SKM-1 (cell line): ENCODE measurements at regions not wholly inside any gene's neighbourhood (a gene's known extent, or its start where the extent isn't known, plus 50 kb on each side); places are given as distances from the start of the nearest gene placed in this dataset.
"Not testable (repeated sequence)": the region's sequence is repeated elsewhere in the genome, so short reads cannot be mapped to it uniquely, and the experiment has no call there.

Source experiments
- DNase-seq: peaks from one replicate; lab custom pipeline; 2025; ENCODE audit not compliant: unreplicated experiment; lab: John Stamatoyannopoulos, UW

DNA sequence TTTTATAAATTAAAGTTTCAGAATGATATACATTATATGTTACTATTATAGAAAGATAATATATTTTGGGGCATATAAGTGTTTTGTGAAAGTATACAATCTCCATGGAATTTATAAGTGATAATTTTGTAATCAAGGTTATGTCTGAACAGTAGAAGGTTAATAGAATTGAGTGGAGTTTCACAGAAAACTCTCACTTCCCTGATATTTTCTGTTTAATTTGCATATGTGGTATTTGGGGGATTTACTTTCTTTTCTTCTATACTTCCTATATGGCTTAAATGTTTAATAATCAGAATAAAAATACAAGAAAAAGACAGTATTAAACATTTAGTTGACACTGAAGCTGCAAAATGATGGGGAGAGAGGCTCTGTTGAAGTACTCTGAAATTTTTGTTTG, 848.5 kb downstream of the DACH1 start:
- DNase-seq, result no peak

DNA sequence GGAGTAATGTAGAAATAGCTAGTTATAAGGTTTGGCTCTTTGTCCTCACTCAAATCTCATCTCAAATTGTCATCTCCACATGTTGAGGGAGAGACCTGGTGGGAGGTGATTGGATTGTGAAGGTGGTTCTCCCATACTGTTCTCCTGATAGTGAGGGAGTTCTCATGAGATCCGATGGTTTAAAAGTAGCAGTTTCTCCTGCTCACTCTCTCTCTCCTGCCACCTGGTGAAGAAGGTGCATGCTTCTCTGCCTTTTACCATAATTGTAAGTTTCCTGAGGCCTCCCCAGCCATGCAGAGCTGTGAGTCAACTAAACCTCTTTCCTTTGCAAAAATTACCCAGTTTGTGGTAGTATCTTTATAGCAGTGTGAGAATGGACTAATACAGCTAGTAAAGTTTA, 849.4 kb downstream of the DACH1 start:
- DNase-seq, result no peak

DNA sequence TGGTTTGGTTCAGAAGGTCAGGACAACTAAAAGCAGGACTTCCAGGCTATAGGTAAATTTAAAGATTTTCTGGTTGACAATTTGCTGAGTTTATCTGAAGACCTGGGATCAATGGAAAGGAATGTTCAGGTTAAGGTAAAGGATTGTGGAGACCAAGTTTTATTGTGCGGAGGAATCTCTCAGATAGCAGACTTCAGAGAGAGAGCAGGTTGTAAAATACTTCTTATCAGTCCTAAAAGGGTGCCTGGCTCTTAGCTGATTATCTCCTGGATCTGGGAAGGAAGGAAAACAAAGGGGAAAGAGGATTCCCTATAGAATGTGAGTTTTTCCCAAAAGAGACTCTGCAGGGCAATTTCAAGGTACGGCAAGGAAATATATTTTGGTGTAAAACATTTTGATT, 851.5 kb downstream of the DACH1 start:
- DNase-seq, result no peak

DNA sequence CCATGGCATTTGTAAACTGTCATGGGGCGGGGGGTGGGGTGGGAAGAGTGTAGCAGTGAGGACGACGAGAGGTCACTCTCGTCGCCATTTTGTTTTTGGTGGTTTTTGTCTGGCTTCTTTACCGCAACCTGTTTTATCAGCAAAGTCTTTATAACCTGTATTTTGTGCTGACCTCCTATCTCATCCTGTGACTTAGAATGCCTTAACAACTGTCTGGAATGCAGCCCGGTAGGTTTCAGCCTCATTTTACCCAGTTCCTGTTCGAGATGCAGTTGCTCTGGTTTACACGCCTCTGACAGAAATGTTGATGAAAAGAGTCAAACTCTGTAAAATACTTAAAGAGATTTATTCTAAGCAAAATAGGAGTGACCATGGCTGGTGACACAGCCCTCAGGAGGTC, 852.0 kb downstream of the DACH1 start:
- no peak for DNase-seq

DNA sequence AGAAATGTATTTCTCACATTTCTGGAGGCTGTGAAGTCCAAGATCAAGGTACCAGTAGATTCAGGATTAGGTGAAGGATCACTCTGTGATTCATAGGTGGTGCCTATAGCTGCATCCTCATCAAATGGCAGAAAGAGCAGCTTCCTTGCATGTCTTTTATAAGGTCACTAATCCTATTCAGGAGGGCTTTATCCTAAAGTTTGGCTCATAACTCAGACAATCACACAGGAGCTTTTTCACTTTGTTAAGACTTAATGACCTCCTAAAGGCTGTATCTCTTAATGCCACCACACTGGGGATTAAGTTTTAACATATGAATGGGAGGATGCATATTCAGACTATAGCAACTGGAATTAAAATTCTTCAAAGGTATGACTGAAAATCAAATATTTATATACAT, 861.1 kb downstream of the DACH1 start:
- DNase-seq, result no peak

DNA sequence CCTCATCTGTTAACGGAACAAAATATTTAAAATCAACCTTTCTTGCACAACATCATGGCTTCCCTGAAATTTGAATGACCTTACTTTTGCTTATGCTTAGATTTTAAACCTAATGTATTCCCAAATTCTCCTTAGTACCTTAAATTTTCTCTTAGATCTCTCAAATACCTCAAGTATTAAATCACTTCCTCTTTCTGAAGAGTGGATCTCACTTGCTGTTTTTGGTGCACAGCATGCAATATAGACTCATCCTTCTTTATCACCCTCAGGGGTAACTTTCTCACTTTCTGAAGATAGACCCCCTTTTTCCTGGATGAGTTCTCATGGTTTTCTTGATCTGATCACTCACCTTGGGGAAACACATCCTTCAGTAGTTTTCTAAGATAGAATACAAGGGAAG, 871.7 kb downstream of the DACH1 start:
- DNase-seq, result no peak

DNA sequence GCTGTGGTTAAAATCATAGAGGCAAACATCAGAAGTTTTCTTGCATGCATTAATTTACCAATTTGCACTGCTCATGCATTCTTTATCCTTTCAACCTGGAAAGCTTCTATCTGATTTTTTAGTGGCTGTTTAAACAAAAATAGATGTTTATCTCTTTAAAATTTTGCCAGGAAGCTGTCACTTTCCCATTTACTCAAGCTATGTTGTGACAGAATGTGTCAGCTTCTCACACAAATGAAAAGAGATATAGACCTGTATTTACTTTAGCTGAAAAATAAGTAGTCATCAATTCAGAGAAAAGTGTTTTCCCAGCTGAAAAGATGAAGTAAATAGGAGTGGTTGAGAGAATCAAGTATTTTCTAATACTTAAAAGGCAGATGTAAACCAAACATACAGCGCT, 872.8 kb downstream of the DACH1 start:
- DNase-seq, result no peak

DNA sequence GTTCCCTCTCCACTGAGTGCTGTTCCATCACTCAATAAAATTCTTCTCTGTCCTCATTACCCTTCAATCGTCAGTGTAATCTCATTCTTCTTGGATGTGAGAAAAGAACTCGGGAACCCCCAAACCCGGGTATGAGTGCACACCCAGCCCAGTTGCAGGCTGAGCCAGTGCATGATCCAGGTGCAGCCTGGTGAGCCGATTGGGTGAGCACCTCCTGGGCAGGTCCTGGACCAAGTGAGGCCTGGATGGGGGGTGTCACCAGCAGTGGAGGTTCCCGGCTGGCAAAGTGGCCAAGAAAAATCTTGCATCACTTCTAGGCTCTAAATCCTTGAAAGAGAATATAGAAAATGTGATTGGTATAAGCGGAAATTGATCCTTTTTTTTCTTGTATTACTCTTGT, 878.8 kb upstream of the KLHL1 start:
- no peak for DNase-seq

DNA sequence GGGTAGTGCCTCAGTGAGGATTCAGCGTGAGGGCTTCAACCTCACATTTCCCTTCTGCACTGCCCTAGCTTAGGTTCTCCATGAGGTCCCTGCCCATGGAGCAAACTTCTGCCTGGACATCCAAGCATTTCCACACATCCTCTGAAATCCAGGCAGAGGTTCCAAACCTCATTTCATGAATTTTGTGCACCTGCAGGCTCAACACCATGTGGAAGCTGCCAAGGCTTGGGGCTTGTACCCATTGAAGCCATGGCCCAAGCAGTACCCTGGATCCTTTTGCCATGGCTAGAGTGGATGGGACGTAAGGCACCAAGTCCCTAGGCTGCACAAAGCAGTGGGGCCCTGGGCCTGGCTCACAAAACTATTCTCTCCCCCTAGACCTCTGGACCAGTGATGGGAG, 877.1 kb upstream of the KLHL1 start:
- DNase-seq, result no peak

DNA sequence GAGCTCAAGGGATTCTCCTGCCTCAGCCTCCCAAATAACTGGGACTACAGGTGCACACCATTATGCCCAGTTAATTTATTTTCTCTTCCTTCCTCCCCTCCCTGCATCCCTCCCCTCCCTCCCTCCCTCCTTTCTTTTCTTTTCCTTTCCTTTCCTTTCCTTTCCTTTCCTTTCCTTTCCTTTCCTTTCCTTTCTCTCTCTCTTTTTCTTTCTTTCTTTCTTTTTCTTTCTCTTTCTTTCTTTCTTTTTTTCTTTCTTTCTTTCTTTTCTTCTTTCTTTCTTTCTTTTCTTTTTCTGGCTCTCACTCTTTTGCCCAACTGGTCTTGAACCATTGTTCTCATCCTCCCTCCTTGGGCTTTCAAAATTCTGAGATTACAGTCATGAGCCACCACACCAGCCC, 873.0 kb upstream of the KLHL1 start:
- not testable (repeated sequence) for DNase-seq

DNA sequence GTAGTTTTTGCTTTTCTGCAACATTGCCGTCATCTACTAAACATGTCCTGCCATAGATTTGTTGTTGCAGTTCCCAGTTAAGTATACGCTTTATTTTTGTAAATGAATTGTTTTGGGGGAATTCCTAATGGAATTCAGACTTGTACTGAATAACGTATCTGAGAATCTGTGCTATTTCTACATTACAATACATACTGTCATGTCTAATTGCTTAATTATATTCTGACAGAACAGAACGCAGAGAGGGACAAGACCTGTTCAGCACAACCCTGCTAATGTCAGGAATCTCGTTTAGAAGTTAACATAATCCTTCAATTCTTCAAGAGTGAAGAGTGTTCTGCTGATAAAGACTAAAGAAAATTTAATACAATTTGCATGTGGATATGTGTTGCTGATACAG, 861.1 kb upstream of the KLHL1 start:
- DNase-seq, result no peak

DNA sequence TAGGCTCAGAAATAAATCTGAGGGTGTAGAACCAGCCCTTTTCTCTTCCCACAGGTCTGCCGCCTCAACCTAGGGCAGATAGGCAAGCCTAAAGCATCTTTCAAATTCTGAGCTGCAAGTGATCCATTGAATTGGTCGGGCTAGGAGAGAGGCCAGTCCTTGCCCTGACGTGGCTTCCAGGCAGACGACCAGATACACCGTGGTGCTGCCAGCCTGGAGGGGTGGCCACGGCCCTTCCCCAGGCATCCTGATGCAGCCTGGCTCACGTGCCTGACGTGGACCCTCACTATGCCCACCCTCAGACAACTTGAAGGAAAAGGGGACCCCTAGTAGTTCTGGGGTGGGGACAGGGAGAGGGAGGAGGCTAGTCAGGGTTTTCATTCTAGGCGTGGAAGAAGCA, 859.3 kb upstream of the KLHL1 start:
- no peak for DNase-seq

DNA sequence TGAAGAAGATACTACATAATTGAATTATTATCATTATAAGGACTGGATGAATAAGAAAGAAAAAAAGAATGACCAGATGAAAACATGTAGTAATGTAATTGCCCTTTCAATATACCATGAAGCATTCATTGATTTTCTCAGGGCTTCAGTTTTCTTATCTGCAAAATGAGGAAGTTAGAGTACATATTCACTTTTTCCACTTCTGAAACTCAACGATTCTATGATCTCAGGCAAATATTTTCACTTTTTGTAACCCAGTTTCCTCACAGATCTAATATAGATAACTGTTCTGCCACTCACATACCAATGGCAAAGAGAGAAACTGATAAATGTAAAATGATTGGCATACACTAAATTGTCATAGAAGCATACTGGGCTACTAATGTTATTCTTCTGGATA, 856.6 kb upstream of the KLHL1 start:
- DNase-seq, result no peak

DNA sequence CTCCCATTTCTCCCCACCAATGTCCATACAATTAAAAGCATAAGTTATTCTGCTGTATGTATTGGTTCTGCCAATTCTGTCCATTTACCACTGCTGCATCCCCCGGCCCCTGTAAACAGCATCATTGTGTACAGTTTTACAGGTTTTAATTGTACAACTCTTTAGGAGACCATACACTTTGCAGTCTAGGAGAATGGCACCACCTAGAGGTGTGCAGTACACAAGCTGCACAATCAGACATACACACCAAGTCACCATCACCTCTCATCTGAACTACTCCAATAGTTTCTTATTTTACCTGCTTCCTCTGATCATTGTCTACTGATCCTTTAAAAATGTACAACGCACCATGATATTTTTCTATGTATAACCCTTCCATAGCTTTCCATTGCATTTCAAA, 855.9 kb upstream of the KLHL1 start:
- DNase-seq, result no peak

DNA sequence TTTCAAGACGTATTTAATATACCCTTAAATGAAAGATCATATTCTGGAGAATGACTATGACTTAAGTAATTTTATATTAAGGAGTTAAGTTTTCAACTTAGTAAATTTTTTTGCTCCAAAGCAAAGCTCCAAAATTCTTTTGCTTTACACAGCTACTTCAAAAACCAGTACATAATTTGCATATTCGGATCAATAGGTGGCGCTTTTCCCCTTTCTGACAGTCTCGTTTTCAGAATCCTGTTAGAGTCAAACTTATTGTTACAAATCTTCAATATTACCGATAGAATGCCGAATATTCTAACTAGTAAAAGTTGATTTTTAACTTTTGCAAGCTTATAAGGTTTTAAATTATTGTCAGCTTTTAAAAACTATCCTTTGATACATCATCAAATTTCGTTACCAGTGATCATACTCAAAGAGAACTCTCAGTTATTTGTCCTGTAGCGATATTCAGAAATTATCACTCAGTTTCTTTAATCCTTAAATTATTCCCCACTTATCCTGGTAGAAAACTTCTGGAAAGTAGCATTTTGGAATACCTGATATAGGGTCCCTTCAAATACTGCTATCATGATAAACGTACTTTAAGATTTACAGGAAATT, 852.7 kb upstream of the KLHL1 start:
- no peak for DNase-seq

DNA sequence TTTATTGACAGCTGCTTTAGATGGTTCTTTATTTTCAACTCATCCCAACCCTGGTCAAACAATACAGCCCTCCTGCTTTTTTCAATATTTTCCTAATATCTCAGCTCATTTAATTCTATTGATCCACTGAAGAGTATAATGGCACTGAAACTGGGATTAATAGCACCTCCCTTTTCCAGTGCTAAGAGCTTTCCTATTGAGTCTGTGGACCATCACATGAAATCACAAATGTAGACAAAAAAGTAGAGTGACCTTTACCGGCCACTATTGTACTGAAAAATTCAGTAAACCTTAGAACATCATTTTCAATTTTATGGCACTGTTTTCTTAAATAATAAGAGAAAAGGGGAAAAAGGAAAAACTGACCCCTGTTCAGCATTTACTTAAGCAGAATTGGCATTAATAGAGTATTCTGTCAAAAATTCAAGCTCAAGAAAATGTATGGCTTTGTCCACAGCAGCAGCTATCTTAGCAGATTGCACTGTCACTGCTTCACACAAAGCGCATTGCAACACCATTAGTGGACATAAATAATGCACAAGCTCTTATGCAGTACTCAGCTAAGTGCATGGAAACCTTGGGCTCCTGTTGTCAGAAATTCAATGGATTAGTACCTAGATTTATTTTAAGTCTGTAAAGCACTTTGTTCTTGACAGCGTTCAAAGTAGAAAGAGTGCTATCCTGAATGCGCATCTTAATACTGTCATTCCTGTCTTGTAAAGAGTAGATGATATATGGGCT, 851.0 kb upstream of the KLHL1 start:
- DNase-seq, result no peak

DNA sequence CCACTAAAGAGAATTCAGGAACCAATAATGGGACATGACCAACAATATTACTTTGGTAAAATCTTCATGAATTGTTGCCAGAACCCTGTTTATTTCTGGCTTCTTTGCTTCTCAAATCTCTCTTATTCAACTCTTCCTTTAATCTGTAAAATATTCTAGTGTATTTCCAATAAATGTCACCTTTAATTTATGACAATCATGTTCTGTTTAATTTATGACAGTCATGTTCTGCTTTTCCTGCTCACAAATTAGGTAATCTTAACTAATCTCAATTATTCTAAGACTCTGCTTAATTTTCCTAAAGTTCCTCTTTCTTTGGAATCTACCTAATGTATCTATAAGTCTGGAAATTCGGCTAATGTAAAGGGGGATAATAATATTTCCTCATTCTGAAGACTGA, 847.6 kb upstream of the KLHL1 start:
- no peak for DNase-seq

DNA sequence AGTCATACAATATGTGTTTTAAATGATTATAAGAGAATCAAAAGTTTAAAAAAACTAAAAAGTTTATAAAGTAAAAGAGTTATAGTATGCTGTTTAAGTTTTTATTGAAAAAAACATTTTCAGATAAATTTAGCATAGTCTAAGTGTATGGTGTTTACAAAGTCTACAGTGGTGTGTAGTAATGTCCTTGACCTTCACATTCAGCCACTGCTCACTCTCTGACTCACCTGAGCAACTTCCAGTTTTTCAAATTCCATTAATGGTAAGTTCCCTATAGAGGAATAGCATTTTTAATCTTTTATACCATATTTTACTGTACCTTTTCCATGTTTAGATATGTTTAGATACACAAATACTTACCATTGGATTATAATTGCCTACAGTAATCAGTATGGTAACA, 842.4 kb upstream of the KLHL1 start:
- DNase-seq, result no peak

DNA sequence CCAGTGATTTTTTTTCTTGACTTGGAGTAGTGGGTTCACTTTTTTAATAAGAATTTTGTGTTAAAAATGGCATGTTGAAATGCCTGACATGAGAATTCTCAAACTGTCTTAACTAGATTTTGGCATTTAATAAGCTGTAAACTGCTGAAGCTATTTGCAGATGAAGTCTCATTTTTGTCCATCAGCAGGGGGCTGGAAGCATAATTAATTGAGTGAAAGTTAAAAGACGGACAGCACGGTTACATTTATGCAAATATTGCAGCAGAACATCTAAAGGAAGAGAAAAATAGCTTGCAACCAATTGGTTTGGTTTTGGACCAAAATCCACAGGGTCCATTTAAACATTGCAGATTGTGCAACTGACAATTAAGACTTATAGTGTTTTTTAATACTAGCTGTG, 837.3 kb upstream of the KLHL1 start:
- no peak for DNase-seq

DNA sequence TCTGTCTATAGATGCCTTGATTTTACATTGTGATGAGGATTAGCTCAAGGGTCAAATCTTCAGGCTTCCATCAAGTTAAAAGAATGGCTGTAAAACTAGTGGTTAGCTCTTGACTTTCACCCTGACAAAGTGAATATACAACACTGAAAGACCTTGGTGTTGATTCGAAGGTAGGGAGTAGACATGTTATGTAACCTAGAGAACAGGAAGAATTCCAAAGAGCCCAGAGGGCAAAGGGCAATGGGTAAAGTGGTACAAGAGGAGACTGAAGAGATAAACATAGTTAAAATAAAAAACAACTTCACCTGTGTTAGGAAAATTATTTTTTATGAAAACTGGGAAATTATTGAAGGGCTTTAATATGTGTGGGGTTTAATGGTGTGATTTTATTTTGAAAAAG, 833.2 kb upstream of the KLHL1 start:
- no peak for DNase-seq

DNA sequence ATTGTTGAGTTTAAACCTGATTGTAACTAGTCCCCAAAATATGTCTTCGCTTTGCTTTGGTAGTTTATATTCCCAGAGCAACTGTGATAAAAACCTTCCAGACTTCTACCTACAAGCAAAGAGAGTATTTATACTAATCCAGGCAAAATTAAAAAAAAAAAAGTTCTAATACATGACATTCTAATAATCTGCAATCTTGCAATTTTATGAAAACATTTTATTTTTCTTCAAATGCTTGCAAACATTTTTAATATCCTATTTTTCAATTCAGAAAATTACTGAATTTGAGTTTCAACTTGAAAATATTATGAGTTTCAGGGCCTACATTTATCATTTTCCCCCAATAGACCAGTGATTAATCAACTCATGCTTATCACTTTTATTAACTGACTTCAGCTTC, 830.2 kb upstream of the KLHL1 start:
- no peak for DNase-seq

DNA sequence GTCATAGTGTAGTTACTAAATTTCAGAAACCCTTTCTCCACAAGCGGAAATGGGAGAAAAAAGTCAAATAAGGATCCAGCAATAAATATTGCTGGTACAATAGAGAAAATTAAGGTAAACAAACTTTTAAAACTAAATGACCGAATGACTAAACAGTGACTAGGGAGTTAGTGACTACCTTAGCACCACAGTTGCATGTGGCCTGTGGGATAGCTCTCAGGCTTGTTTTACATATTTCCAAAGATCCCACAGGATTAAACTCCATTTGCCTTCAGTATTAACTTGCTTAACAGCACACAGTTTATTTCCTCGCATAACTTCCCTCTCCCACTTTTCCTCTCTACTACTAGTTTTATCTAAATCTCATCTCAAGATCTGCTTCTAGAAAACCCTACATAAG, 824.3 kb upstream of the KLHL1 start:
- DNase-seq, result no peak
